HL-60 (cell line): ENCODE measurements at regions not wholly inside any gene's neighbourhood (a gene's known extent, or its start where the extent isn't known, plus 50 kb on each side); places are given as distances from the start of the nearest gene placed in this dataset.

Source experiments
- DNase-seq, 2 experiments: peaks; one replicate each; pipeline ENCODE4 v3.0.0-alpha.2; 2010 to 2020; ENCODE audit warnings: low read depth in 1 of 2, low spot score in 1 of 2
- H3K27ac ChIP-seq: fragments of 250-450 bp; sonication (Bioruptor Pico); replicated peaks from 2 replicates; pipeline ENCODE4 v1.5.1; 2020; ENCODE audit warnings: mild to moderate bottlenecking, moderate library complexity
- H3K27me3 ChIP-seq: fragments of 250-450 bp; sonication (Bioruptor Pico); 2 replicates; pipeline ENCODE4 v1.5.1; 2021; ENCODE audit warnings: mild to moderate bottlenecking, moderate library complexity; ENCODE audit not compliant: insufficient read depth, poor library complexity, severe bottlenecking
- H3K4me3 ChIP-seq: replicated peaks from 2 replicates; pipeline ENCODE4 v1.5.1; 2011; ENCODE audit warnings: mild to moderate bottlenecking, control low read depth, low read length; ENCODE audit not compliant: insufficient read depth
- GABPA ChIP-seq: IDR thresholded peaks from 2 replicates; pipeline ENCODE4 v1.6.1; 2012; ENCODE audit warnings: low read depth
- POLR2AphosphoS5 ChIP-seq: IDR thresholded peaks from 2 replicates; pipeline ENCODE4 v1.6.1; 2012; ENCODE audit warnings: low read depth
- SPI1 ChIP-seq: IDR thresholded peaks from 2 replicates; pipeline ENCODE4 v1.6.1; 2012; ENCODE audit warnings: low read depth, mild to moderate bottlenecking, borderline replicate concordance
- TF ChIP-seq, protein P1 (sequence below): IDR thresholded peaks from one replicate; pipeline ENCODE4 v1.5.1; 2011; ENCODE audit warnings: low read length, control low read depth, inconsistent platforms; ENCODE audit not compliant: insufficient read depth
- TF ChIP-seq, protein P2 (sequence below): IDR thresholded peaks from 2 replicates; pipeline ENCODE4 v1.6.1; 2012; ENCODE audit warnings: low read depth; ENCODE audit not compliant: insufficient replicate concordance

DNA sequence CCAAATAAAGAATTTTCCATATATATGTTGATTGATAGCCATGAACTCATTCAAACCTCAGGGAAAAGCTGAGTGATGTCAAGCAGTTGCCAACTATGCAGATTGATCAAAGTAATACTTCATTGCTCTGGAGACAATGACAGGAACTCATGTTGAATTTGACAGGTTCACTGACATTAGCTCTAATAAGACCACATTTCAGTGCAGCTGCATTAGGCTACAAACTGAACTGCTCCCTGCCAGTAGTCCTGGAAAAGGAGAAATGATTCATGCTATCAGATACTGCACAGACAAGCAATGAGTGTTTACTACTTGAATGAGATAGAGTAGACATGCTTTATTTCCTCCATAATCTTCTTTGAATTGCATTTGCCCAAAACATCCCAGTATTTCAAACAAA is 948.4 kb downstream of the MRPL39 start:
- no peak for TF ChIP-seq POLR2AphosphoS5
- TF ChIP-seq, protein P1, sequence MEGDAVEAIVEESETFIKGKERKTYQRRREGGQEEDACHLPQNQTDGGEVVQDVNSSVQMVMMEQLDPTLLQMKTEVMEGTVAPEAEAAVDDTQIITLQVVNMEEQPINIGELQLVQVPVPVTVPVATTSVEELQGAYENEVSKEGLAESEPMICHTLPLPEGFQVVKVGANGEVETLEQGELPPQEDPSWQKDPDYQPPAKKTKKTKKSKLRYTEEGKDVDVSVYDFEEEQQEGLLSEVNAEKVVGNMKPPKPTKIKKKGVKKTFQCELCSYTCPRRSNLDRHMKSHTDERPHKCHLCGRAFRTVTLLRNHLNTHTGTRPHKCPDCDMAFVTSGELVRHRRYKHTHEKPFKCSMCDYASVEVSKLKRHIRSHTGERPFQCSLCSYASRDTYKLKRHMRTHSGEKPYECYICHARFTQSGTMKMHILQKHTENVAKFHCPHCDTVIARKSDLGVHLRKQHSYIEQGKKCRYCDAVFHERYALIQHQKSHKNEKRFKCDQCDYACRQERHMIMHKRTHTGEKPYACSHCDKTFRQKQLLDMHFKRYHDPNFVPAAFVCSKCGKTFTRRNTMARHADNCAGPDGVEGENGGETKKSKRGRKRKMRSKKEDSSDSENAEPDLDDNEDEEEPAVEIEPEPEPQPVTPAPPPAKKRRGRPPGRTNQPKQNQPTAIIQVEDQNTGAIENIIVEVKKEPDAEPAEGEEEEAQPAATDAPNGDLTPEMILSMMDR: no peak
- no peak for TF ChIP-seq GABPA
- no peak for TF ChIP-seq SPI1
- TF ChIP-seq, protein P2, sequence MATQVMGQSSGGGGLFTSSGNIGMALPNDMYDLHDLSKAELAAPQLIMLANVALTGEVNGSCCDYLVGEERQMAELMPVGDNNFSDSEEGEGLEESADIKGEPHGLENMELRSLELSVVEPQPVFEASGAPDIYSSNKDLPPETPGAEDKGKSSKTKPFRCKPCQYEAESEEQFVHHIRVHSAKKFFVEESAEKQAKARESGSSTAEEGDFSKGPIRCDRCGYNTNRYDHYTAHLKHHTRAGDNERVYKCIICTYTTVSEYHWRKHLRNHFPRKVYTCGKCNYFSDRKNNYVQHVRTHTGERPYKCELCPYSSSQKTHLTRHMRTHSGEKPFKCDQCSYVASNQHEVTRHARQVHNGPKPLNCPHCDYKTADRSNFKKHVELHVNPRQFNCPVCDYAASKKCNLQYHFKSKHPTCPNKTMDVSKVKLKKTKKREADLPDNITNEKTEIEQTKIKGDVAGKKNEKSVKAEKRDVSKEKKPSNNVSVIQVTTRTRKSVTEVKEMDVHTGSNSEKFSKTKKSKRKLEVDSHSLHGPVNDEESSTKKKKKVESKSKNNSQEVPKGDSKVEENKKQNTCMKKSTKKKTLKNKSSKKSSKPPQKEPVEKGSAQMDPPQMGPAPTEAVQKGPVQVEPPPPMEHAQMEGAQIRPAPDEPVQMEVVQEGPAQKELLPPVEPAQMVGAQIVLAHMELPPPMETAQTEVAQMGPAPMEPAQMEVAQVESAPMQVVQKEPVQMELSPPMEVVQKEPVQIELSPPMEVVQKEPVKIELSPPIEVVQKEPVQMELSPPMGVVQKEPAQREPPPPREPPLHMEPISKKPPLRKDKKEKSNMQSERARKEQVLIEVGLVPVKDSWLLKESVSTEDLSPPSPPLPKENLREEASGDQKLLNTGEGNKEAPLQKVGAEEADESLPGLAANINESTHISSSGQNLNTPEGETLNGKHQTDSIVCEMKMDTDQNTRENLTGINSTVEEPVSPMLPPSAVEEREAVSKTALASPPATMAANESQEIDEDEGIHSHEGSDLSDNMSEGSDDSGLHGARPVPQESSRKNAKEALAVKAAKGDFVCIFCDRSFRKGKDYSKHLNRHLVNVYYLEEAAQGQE: no peak
- H3K27me3 ChIP-seq: no peaks in the 10 kb centered on the region
- DNase-seq: no peak

DNA sequence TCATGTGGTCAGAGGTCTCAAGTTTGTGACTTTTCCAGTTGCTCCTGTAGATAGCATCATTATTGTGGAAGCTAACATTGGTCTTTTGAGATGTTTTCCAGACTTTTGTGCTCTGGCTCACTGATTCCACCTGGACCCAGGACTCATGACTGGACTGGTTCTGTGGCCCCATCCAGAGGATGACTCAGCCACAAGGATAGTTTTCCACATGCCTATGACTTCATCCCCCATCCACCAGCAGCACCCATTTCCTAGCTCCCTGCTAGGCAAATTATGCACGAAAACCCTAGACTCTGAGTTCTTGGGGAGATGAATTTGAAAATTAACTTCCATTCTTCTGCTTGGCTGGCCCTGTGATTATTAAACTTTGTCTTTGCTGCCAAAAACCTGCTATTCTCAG is 949.3 kb downstream of the MRPL39 start:
- no peak overlapping the region for H3K4me3 ChIP-seq
- no peak for DNase-seq
- no peaks in the 10 kb centered on the region for H3K27me3 ChIP-seq
- TF ChIP-seq POLR2AphosphoS5 (no peak), SPI1 (no peak), GABPA (no peak)
- TF ChIP-seq, protein P2: no peak
- TF ChIP-seq, protein P1: no peak
- H3K27ac ChIP-seq: no peak overlapping the region

More for the DNA sequence above, 948.4 kb downstream of the MRPL39 start:
- no peak overlapping the region for H3K4me3 ChIP-seq
- H3K27ac ChIP-seq: no peak overlapping the region

DNA sequence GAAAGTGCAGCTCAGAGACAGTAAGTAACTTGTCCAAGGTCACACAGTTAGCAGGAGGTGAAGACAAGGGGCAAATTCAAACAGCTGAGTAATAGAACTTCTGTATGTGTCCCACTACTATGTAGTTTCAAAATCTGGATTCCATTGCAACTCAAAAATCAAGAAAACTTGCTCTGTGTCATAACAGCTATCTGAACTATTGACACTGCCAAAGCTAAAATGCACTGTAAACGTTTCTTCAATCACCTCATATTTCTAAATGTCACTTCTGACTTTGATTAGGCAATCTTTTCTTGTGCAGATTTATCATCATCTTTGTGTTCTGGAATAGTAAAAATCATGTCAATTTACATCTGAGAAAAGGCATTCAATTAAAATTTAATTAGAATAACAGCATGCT is 957.6 kb downstream of the MRPL39 start:
- no peak for DNase-seq
- TF ChIP-seq POLR2AphosphoS5 (no peak), GABPA (no peak), SPI1 (no peak)
- TF ChIP-seq, protein P2: no peak
- TF ChIP-seq, protein P1: no peak

More for the DNA sequence above, 957.6 kb downstream of the MRPL39 start:
- Histone ChIP-seq H3K27me3 (no peaks in the 10 kb centered on the region), H3K4me3 (no peak overlapping the region), H3K27ac (no peak overlapping the region)
